Stomach (tissue), 4 donors: ENCODE measurements at regions not wholly inside any gene's neighbourhood (a gene's known extent, or its start where the extent isn't known, plus 50 kb on each side); places are given as distances from the start of the nearest gene placed in this dataset.

Experiments
- CTCF ChIP-seq, 7 experiments: fragments of 450-650 bp in 4 of 7; fragments of 200-600 bp in 3 of 7; sonication (generic) in 3 of 7; IDR thresholded peaks; one replicate each; pipeline ENCODE4 v1.5.1; 2016 to 2019; ENCODE audit warnings: antibody characterized with exemption in 7 of 7, control low read depth in 2 of 7, mild to moderate bottlenecking in 1 of 7
- EP300 ChIP-seq: sonication (generic); formaldehyde crosslinking; IDR thresholded peaks from one replicate; pipeline ENCODE4 v1.6.1; 2017; ENCODE audit warnings: antibody characterized with exemption
- POLR2A ChIP-seq, 4 donors: fragments of 450-650 bp; IDR thresholded peaks; one replicate each; pipeline ENCODE4 v1.6.1; 2016; ENCODE audit warnings: antibody characterized with exemption in 4 of 4, control low read depth in 2 of 4, mild to moderate bottlenecking in 1 of 4, moderate library complexity in 1 of 4
- POLR2AphosphoS5 ChIP-seq, 3 donors: sonication (generic); formaldehyde crosslinking; IDR thresholded peaks; one replicate each; pipeline ENCODE4 v1.6.1; 2016; ENCODE audit warnings: antibody characterized with exemption in 3 of 3

- TF ChIP-seq CTCF (IDR thresholded peaks at IDR 0.05) (no peak), EP300 (no peak), POLR2AphosphoS5 (IDR thresholded peaks at IDR 0.05) (no peak), POLR2A (IDR thresholded peaks at IDR 0.05) (no peak)
Observed at GRCh38 chr2:150627526-150627925, 140.1 kb upstream of the RND3 start.
